ENCODE measurements at regions not wholly inside any gene's neighbourhood (a gene's known extent, or its start where the extent isn't known, plus 50 kb on each side); places are given as distances from the start of the nearest gene placed in this dataset.

- TF ChIP-seq, protein P1, sequence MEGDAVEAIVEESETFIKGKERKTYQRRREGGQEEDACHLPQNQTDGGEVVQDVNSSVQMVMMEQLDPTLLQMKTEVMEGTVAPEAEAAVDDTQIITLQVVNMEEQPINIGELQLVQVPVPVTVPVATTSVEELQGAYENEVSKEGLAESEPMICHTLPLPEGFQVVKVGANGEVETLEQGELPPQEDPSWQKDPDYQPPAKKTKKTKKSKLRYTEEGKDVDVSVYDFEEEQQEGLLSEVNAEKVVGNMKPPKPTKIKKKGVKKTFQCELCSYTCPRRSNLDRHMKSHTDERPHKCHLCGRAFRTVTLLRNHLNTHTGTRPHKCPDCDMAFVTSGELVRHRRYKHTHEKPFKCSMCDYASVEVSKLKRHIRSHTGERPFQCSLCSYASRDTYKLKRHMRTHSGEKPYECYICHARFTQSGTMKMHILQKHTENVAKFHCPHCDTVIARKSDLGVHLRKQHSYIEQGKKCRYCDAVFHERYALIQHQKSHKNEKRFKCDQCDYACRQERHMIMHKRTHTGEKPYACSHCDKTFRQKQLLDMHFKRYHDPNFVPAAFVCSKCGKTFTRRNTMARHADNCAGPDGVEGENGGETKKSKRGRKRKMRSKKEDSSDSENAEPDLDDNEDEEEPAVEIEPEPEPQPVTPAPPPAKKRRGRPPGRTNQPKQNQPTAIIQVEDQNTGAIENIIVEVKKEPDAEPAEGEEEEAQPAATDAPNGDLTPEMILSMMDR (IDR thresholded peaks at IDR 0.05): no peak
- TF ChIP-seq KDM1A (IDR thresholded peaks at IDR 0.05; ENCODE audit: low read depth) (no peak), JUN (IDR thresholded peaks at IDR 0.05) (no peak), RCOR1 (IDR thresholded peaks at IDR 0.05; ENCODE audit: low read depth, low read length) (no peak), BHLHE40 (IDR thresholded peaks at IDR 0.05; ENCODE audit: low read depth, low read length) (no peak), TP53 (CRISPR knock-in tag; IDR thresholded peaks at IDR 0.05) (no peak), CBX8 (IDR thresholded peaks at IDR 0.05) (no peak)
- TF ChIP-seq, protein P2, sequence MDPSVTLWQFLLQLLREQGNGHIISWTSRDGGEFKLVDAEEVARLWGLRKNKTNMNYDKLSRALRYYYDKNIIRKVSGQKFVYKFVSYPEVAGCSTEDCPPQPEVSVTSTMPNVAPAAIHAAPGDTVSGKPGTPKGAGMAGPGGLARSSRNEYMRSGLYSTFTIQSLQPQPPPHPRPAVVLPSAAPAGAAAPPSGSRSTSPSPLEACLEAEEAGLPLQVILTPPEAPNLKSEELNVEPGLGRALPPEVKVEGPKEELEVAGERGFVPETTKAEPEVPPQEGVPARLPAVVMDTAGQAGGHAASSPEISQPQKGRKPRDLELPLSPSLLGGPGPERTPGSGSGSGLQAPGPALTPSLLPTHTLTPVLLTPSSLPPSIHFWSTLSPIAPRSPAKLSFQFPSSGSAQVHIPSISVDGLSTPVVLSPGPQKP (IDR thresholded peaks at IDR 0.05; ENCODE audit: low read depth, low read length): no peak
- TF ChIP-seq, protein P3, sequence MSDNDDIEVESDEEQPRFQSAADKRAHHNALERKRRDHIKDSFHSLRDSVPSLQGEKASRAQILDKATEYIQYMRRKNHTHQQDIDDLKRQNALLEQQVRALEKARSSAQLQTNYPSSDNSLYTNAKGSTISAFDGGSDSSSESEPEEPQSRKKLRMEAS (IDR thresholded peaks at IDR 0.05): no peak
Measured at GRCh38 chr20:22921595-22922421, 113.3 kb upstream of the SSTR4 start.
